ENCODE measurements at regions not wholly inside any gene's neighbourhood (a gene's known extent, or its start where the extent isn't known, plus 50 kb on each side); places are given as distances from the start of the nearest gene placed in this dataset.

- Mint-ChIP-seq H3K27me3 (peaks cover 13 to 35% (median 25%) of the 10 kb centered on the region in 5 donors), H3K4me1 (no peaks in the 10 kb centered on the region), H3K27ac (no peak overlapping the region), H3K36me3 (no peaks in the 10 kb centered on the region), H3K4me3 (no peak overlapping the region), H3K9me3 (peaks cover 0 to 10% (median 2%) of the 10 kb centered on the region in 11 donors)
- H3K27me3 ChIP-seq (ENCODE audit: control insufficient read depth in 2 of 2, insufficient read depth in 2 of 2, low read length in 2 of 2) = no peaks in the 10 kb centered on the region
- POLR2A ChIA-PET = no interaction called here
- no peaks in the 10 kb centered on the region for H3K36me3 ChIP-seq (ENCODE audit: control insufficient read depth in 2 of 3, insufficient read depth in 3 of 3, low read length in 3 of 3)
- H3K4me1 ChIP-seq (ENCODE audit: control insufficient read depth in 2 of 2, insufficient read depth in 2 of 2, low read length in 2 of 2) = no peaks in the 10 kb centered on the region
- no peak overlapping the region for H3K27ac ChIP-seq (ENCODE audit: low read depth, low read length)
- DNase-seq (no peak), ATAC-seq (peak; percentile 20)
- CTCF ChIA-PET = no interaction called here
- intact Hi-C loops (cut with micrococcal nuclease) = no loop called here
- H3K4me3 ChIP-seq (ENCODE audit: low read length) = no peak overlapping the region
- H3K9me3 ChIP-seq (ENCODE audit: control insufficient read depth in 2 of 3, low read length in 3 of 3) = no peaks in the 10 kb centered on the region
Measured at GRCh38 chr13:111844222-111844671, 222.7 kb upstream of the SOX1 start.

GRCh38 chr13:111844682-111845081 is 222.3 kb upstream of the SOX1 start:
- intact Hi-C loops (cut with micrococcal nuclease) = no loop called here
- Mint-ChIP-seq H3K4me1 (no peaks in the 10 kb centered on the region), H3K36me3 (no peaks in the 10 kb centered on the region), H3K9me3 (peaks cover 0 to 10% (median 2%) of the 10 kb centered on the region in 11 donors), H3K27me3 (peaks cover 13 to 36% (median 25%) of the 10 kb centered on the region in 5 donors), H3K4me3 (no peak overlapping the region), H3K27ac (no peak overlapping the region)
- DNase-seq (no peak), ATAC-seq (peak; percentile 41)
- Histone ChIP-seq H3K27me3 (ENCODE audit: control insufficient read depth in 2 of 2, insufficient read depth in 2 of 2, low read length in 2 of 2) (no peaks in the 10 kb centered on the region), H3K4me1 (ENCODE audit: control insufficient read depth in 2 of 2, insufficient read depth in 2 of 2, low read length in 2 of 2) (no peaks in the 10 kb centered on the region), H3K4me3 (ENCODE audit: low read length) (no peak overlapping the region), H3K9me3 (ENCODE audit: control insufficient read depth in 2 of 3, low read length in 3 of 3) (no peaks in the 10 kb centered on the region), H3K36me3 (ENCODE audit: control insufficient read depth in 2 of 3, insufficient read depth in 3 of 3, low read length in 3 of 3) (no peaks in the 10 kb centered on the region), H3K27ac (ENCODE audit: low read depth, low read length) (no peak overlapping the region)
- POLR2A ChIA-PET = no interaction called here
- CTCF ChIA-PET = no interaction called here

- no peaks in the 10 kb centered on the region for H3K4me1 Mint-ChIP-seq
- intact Hi-C loops (cut with micrococcal nuclease) = no loop called here
- H3K27me3 Mint-ChIP-seq = peaks cover 13 to 42% (median 25%) of the 10 kb centered on the region in 5 donors
- Histone ChIP-seq H3K9me3 (ENCODE audit: control insufficient read depth in 2 of 3, low read length in 3 of 3) (no peaks in the 10 kb centered on the region), H3K4me1 (ENCODE audit: control insufficient read depth in 2 of 2, insufficient read depth in 2 of 2, low read length in 2 of 2) (no peaks in the 10 kb centered on the region), H3K27me3 (ENCODE audit: control insufficient read depth in 2 of 2, insufficient read depth in 2 of 2, low read length in 2 of 2) (no peaks in the 10 kb centered on the region), H3K27ac (ENCODE audit: low read depth, low read length) (no peak overlapping the region), H3K36me3 (ENCODE audit: control insufficient read depth in 2 of 3, insufficient read depth in 3 of 3, low read length in 3 of 3) (no peaks in the 10 kb centered on the region), H3K4me3 (ENCODE audit: low read length) (no peak overlapping the region)
- DNase-seq (no peak), ATAC-seq (no peak)
- POLR2A ChIA-PET = no interaction called here
- H3K27ac Mint-ChIP-seq = no peak overlapping the region
- no peaks in the 10 kb centered on the region for H3K36me3 Mint-ChIP-seq
- peaks cover 0 to 10% (median 2%) of the 10 kb centered on the region in 11 donors for H3K9me3 Mint-ChIP-seq
- H3K4me3 Mint-ChIP-seq = no peak overlapping the region
- CTCF ChIA-PET = no interaction called here
Measured at GRCh38 chr13:111845621-111846351, 221.2 kb upstream of the SOX1 start.

- ATAC-seq (no peak), DNase-seq (no peak)
- H3K27ac ChIP-seq (ENCODE audit: low read depth, low read length) = no peak overlapping the region
- no peaks in the 10 kb centered on the region for H3K36me3 Mint-ChIP-seq
- H3K27me3 Mint-ChIP-seq = peaks cover 13 to 42% (median 25%) of the 10 kb centered on the region in 5 donors
- H3K4me3 ChIP-seq (ENCODE audit: low read length) = no peak overlapping the region
- H3K27ac Mint-ChIP-seq = no peak overlapping the region
- H3K27me3 ChIP-seq (ENCODE audit: control insufficient read depth in 2 of 2, insufficient read depth in 2 of 2, low read length in 2 of 2) = no peaks in the 10 kb centered on the region
- H3K9me3 Mint-ChIP-seq = peaks cover 0 to 10% (median 2%) of the 10 kb centered on the region in 11 donors
- intact Hi-C loops (cut with micrococcal nuclease) = no loop called here
- H3K4me3 Mint-ChIP-seq = no peak overlapping the region
- no peaks in the 10 kb centered on the region for H3K9me3 ChIP-seq (ENCODE audit: control insufficient read depth in 2 of 3, low read length in 3 of 3)
- POLR2A ChIA-PET = no interaction called here
- no peaks in the 10 kb centered on the region for H3K4me1 ChIP-seq (ENCODE audit: control insufficient read depth in 2 of 2, insufficient read depth in 2 of 2, low read length in 2 of 2)
- CTCF ChIA-PET = no interaction called here
- no peaks in the 10 kb centered on the region for H3K4me1 Mint-ChIP-seq
- H3K36me3 ChIP-seq (ENCODE audit: control insufficient read depth in 2 of 3, insufficient read depth in 3 of 3, low read length in 3 of 3) = no peaks in the 10 kb centered on the region
Measured at GRCh38 chr13:111846391-111847159, 220.4 kb upstream of the SOX1 start.

GRCh38 chr13:111847964-111848363 is 219.0 kb upstream of the SOX1 start:
- ChIA-PET POLR2A (no interaction called here), CTCF (no interaction called here)
- no peak overlapping the region for H3K4me3 ChIP-seq (ENCODE audit: low read length)
- H3K36me3 Mint-ChIP-seq = no peaks in the 10 kb centered on the region
- no peaks in the 10 kb centered on the region for H3K9me3 ChIP-seq (ENCODE audit: control insufficient read depth in 2 of 3, low read length in 3 of 3)
- no peaks in the 10 kb centered on the region for H3K4me1 Mint-ChIP-seq
- H3K4me1 ChIP-seq (ENCODE audit: control insufficient read depth in 2 of 2, insufficient read depth in 2 of 2, low read length in 2 of 2) = no peaks in the 10 kb centered on the region
- H3K27me3 ChIP-seq (ENCODE audit: control insufficient read depth in 2 of 2, insufficient read depth in 2 of 2, low read length in 2 of 2) = no peaks in the 10 kb centered on the region
- DNase-seq (no peak), ATAC-seq (no peak)
- peaks cover 0 to 10% (median 2%) of the 10 kb centered on the region in 11 donors for H3K9me3 Mint-ChIP-seq
- intact Hi-C loops (cut with micrococcal nuclease) = no loop called here
- H3K27ac ChIP-seq (ENCODE audit: low read depth, low read length) = no peak overlapping the region
- H3K4me3 Mint-ChIP-seq = no peak overlapping the region
- H3K36me3 ChIP-seq (ENCODE audit: control insufficient read depth in 2 of 3, insufficient read depth in 3 of 3, low read length in 3 of 3) = no peaks in the 10 kb centered on the region
- H3K27ac Mint-ChIP-seq = no peak overlapping the region
- peaks cover 13 to 54% (median 25%) of the 10 kb centered on the region in 5 donors for H3K27me3 Mint-ChIP-seq

GRCh38 chr13:111850458-111850857 is 216.5 kb upstream of the SOX1 start:
- no peak overlapping the region for H3K4me3 Mint-ChIP-seq
- Histone ChIP-seq H3K27ac (ENCODE audit: low read depth, low read length) (no peak overlapping the region), H3K9me3 (ENCODE audit: control insufficient read depth in 2 of 3, low read length in 3 of 3) (no peaks in the 10 kb centered on the region), H3K4me3 (ENCODE audit: low read length) (no peak overlapping the region), H3K27me3 (ENCODE audit: control insufficient read depth in 2 of 2, insufficient read depth in 2 of 2, low read length in 2 of 2) (no peaks in the 10 kb centered on the region), H3K4me1 (ENCODE audit: control insufficient read depth in 2 of 2, insufficient read depth in 2 of 2, low read length in 2 of 2) (no peaks in the 10 kb centered on the region), H3K36me3 (ENCODE audit: control insufficient read depth in 2 of 3, insufficient read depth in 3 of 3, low read length in 3 of 3) (no peaks in the 10 kb centered on the region)
- no peaks in the 10 kb centered on the region for H3K36me3 Mint-ChIP-seq
- H3K27ac Mint-ChIP-seq = no peak overlapping the region
- ATAC-seq (no peak), DNase-seq (no peak)
- CTCF ChIA-PET = no interaction called here
- POLR2A ChIA-PET = no interaction called here
- no peaks in the 10 kb centered on the region for H3K4me1 Mint-ChIP-seq
- peaks cover 13 to 55% (median 28%) of the 10 kb centered on the region in 5 donors for H3K27me3 Mint-ChIP-seq
- H3K9me3 Mint-ChIP-seq = peaks cover 0 to 10% (median 0%) of the 10 kb centered on the region in 11 donors
- intact Hi-C loops (cut with micrococcal nuclease) = no loop called here

- no peak overlapping the region for H3K27ac ChIP-seq (ENCODE audit: low read depth, low read length)
- ChIA-PET CTCF (no interaction called here), POLR2A (no interaction called here)
- H3K36me3 ChIP-seq (ENCODE audit: control insufficient read depth in 2 of 3, insufficient read depth in 3 of 3, low read length in 3 of 3) = no peaks in the 10 kb centered on the region
- H3K4me1 Mint-ChIP-seq = no peaks in the 10 kb centered on the region
- peaks cover 0 to 10% (median 0%) of the 10 kb centered on the region in 11 donors for H3K9me3 Mint-ChIP-seq
- H3K36me3 Mint-ChIP-seq = no peaks in the 10 kb centered on the region
- intact Hi-C loops (cut with micrococcal nuclease) = no loop called here
- H3K27me3 Mint-ChIP-seq = peaks cover 13 to 56% (median 26%) of the 10 kb centered on the region in 5 donors
- H3K4me1 ChIP-seq (ENCODE audit: control insufficient read depth in 2 of 2, insufficient read depth in 2 of 2, low read length in 2 of 2) = no peaks in the 10 kb centered on the region
- ATAC-seq (no peak), DNase-seq (no peak)
- no peak overlapping the region for H3K4me3 Mint-ChIP-seq
- no peak overlapping the region for H3K4me3 ChIP-seq (ENCODE audit: low read length)
- H3K9me3 ChIP-seq (ENCODE audit: control insufficient read depth in 2 of 3, low read length in 3 of 3) = no peaks in the 10 kb centered on the region
- no peaks in the 10 kb centered on the region for H3K27me3 ChIP-seq (ENCODE audit: control insufficient read depth in 2 of 2, insufficient read depth in 2 of 2, low read length in 2 of 2)
- H3K27ac Mint-ChIP-seq = no peak overlapping the region
Measured at GRCh38 chr13:111850976-111851375, 216.0 kb upstream of the SOX1 start.

Data from naive thymus-derived CD4-positive, alpha-beta T cell (primary cell).